HG03175 (cell line): ENCODE measurements at regions not wholly inside any gene's neighbourhood (a gene's known extent, or its start where the extent isn't known, plus 50 kb on each side); places are given as distances from the start of the nearest gene placed in this dataset.

Source experiments
- ATAC-seq: cut with Tn5 transposase; IDR thresholded peaks from one replicate; pipeline ENCODE4 v1.9.1; 2021; ENCODE audit warnings: mild to moderate bottlenecking, moderate library complexity; ENCODE audit not compliant: unreplicated experiment

GRCh38 chr2:81942136-81942680, 1637.7 kb upstream of the LRRTM1 start:
- no peak for ATAC-seq

- ATAC-seq = no peak
Observed at GRCh38 chr2:81940266-81940955, 1635.9 kb upstream of the LRRTM1 start.

- ATAC-seq = no peak
Observed at GRCh38 chr2:81937944-81938343, 1633.4 kb upstream of the LRRTM1 start.

DNA sequence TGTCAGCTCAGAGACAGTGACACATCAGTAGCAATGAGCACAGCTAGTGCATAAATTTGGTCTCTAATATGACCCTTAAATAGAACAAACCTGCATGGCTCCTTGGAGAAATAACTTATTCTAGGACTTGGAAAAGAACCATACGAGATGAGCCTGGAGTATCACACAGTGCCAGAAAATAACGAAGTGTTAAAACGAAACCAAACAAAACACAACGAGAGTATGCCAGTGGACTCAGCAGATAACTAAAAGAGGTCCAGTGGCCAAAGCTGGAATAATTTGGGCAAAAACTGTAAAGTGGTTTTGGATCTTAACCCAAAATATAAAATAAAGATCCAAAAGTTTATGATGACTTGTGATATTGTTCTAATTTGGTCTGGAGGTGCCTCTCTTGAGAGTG, 1599.0 kb upstream of the LRRTM1 start:
- ATAC-seq = no peak

DNA sequence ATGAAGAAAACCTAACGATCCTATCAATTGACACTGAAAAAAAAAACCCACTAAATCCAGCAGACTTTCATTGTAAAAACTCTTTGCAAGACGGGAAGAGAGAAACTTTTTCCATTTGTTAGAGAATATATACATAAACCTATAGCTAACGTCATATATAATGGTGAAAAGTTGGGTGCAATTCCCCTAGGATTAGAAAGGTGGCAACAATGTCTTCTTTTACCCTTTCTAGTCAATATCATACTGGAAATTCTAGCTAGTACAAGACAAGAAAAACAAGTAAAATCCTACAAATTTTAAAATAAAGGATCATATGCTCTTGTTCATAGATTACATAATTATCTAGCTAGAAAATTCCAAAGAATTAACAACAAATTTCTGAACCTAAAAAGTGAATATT, 1596.5 kb upstream of the LRRTM1 start:
- no peak for ATAC-seq

DNA sequence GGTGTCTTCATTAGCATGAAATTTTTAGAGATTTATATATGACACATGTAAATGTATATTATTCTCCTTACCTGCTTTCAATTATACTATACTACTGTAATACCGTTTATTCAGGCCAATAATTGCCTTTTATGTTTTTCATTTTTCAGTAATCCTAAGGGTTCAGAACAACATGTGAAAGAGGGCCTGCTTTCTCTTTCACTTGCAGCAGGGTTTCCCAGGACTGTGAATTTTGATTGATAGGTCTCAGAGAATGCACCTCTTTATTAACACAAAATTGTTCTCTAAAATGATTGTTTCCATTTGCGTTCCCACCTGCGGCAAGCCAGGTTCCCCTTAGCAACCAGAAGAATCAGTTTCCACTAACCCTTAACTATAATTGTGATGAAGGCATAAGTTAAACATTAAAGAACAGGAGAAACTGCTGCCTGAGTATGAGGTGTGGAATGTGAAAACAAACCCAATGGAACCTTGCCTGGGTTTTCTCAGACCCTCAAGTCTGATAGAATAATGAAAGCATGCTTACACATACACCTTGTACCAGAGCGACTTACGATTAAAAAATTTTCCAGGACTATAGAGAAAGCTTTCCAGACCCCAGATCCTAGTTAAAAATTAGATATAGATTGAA, 1591.2 kb upstream of the LRRTM1 start:
- ATAC-seq = no peak

GRCh38 chr2:81894451-81894990, 1590.0 kb upstream of the LRRTM1 start:
- ATAC-seq = no peak

- ATAC-seq = no peak
Observed at GRCh38 chr2:81876624-81877023, 1572.1 kb upstream of the LRRTM1 start.

- ATAC-seq = no peak
Observed at GRCh38 chr2:81872006-81872405, 1567.5 kb upstream of the LRRTM1 start.

DNA sequence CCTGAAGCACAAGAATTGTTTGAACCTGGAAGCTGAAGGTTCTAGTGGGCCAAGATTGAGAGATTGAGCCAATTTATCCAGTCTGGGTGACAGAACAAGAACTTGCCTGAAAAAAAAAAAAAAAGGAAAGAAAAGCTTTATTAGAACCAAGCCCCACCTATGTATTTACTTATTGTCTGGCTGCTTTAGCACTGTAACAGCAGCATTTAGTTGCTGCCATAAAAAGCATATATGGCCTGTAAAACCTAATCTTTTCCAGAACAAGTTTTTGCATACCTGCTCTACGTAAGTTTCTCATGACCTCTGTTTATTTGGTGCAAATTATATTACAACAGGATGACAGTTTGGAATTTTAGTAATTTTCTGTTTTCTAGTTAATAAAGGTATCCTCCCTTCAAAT, 1565.6 kb upstream of the LRRTM1 start:
- no peak for ATAC-seq

DNA sequence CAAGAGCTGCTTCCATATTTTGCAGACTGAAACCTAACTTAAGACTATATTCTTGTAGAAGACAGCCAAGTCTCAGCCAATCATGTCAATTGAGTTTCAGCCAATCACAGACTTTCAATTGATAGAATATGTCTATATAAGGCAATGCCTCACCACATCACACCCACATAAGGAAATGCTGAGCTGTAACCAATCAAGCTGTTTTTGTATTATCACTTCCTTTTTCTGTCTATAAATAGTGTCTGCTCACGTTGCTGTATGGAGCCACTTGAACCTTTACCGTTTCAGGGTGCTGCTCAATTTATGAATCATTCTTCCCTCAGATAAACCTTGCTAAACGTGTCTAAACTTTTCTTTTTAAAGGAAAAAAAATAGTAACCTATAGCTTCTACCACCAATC, 1554.4 kb upstream of the LRRTM1 start:
- no peak for ATAC-seq

DNA sequence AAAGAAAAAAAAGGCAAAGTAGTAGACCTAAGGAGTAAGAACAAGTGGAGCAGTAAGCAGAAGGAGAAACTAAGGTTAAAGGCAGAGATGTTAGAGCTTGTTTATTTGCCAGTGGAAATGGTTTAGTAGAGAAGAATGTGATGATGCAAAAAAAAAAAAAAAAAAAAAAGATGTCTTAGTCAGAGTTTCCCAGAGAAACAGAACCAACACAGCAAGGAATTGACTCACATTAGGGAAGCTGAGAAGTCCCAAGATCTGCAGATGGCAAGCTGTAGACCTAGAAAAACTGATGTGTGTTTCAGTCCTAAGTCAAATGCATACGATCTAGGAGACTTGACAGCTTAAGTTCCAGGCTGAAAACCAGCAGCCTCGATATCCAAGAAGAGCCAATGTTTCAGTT, 1548.8 kb upstream of the LRRTM1 start:
- no peak for ATAC-seq

- ATAC-seq = no peak
Observed at GRCh38 chr2:81852651-81853050, 1548.1 kb upstream of the LRRTM1 start.

DNA sequence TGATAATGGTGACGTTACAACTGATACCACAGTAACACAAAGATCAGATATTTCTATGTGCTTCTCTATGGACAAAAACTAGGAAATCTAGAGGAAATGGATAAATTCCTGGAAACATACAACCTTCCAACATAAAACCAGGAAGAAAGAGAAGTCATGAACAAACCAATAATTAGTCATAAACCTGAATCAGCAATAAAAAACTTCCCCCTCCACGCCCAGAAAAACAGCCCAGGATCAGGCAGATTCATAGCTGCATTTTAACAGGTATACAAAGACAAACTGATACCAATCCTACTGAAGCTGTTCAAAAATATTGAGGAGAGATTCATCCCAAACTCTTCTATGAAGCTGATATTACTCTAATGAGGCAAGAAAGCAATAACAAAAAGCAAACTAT, 1535.2 kb upstream of the LRRTM1 start:
- ATAC-seq = no peak

DNA sequence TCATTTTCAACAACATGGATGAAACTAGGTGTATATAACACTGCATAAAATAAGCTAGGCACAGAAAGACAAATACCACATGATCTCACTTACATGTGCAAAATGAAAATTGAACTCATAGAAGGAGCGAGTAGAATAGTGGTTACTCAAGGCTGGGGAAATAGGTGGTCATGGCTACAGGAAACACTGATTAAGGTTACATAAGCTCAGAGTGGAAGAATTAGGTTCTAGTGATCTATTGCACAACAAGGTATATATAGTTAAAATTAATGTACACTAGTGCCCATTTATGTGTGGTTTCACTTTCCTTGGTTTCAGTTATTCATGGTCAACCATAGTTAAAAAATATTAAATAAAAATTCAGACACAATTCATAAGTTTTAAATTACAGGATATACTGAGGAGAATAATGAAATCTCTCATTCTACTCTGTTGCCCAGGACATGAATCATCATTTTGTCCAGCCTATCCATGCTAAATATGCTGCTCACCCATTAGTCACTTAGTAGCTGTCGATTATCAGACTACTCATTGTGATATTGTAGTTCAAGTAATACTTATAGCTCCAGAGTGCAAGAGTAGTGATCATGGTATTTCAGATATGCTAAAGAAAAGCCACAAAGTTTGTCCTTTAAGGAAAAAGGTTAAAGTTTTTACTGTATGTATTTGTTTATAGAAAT, 1530.9 kb upstream of the LRRTM1 start:
- no peak for ATAC-seq

DNA sequence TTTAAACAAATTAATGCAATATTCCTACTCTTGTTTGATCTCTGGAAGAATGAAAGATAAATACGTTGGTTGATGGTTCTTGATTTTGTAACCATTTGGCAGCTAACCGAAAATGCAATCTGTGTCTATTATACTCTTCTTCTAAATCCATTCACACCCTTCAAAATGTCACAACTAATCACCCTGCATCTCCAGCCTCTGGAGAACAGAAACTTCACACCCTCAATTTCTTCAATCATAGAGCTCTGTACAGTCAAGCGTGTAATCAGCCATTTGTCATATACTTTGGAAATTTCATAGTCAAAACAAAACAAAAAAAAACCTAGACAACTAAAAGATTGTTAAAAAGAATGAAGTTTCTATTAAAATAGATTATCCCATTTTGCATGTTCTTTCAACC, 1482.3 kb upstream of the LRRTM1 start:
- ATAC-seq = no peak

GRCh38 chr2:81767187-81767912, 1462.8 kb upstream of the LRRTM1 start:
- no peak for ATAC-seq

DNA sequence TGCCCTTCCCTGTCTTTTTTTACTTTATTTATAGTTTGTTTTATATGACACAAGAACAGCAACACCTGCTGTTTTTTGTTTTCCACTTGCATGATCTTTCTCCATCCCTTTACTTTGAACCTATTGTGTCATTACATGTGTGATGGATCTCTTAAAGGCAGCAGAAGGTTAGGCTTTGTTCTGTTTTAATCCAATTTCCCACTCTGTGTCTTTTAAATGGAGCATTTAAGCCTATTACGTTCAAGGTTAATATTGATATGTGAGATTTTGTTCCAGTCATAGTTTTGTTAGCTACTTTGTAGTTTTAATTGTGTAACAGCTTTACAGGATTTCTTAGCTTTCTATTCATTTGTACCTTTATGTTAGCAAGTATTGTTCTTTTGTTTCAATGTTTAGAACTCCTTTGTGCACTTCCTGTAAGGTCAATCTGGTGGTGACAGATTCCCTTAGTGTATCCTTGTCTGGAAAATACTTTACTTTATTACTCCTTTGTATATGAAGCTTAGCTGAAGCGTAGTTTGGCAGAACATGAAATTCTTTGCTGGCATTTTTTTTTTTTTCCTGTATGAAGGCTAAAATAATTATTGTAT, 1443.0 kb upstream of the LRRTM1 start:
- no peak for ATAC-seq

DNA sequence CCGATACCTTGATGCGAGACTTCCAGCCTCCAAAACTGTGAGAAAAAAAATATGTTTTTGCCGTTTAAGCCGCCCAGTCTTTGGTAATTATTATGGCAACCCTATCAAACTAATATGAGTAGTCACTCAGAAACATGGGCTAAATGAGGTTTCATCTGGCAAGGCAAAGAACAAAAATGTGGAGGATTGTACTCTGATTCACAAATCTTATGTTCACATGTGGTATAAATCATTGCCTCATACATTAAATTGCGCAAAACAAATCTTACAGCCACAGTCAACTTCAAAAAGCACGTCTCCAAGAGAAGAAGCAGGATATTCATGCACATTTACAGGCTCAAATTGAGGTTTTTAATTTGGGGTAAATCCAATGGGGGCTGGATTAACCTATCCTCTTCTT, 1435.4 kb upstream of the LRRTM1 start:
- no peak for ATAC-seq

DNA sequence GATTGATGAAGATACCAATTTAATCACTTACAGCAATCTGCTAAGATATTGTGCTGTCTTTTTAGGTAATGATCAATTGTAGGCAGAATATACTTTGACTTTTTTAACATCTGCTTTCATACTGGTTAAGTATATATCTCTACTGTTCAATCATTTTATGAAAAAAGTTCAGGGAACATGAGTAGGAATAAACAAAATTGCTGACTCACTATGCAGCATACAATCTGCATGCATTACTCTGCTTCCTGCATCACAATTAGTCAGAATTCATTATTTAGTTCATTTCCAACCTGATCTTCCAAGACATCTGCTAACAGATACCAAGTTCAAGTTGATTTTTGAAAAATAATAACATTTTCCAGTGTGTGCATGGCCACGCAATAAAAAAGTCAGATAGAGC, 1430.4 kb upstream of the LRRTM1 start:
- ATAC-seq = no peak

GRCh38 chr2:81714817-81715216, 1410.3 kb upstream of the LRRTM1 start:
- ATAC-seq = no peak
